Osteoblast (primary cell): ENCODE measurements at regions not wholly inside any gene's neighbourhood (a gene's known extent, or its start where the extent isn't known, plus 50 kb on each side); places are given as distances from the start of the nearest gene placed in this dataset.

ENCODE experiments used
- DNase-seq: peaks from one replicate; pipeline ENCODE4 v3.0.0; 2011; ENCODE audit warnings: low spot score, mixed read lengths; ENCODE audit not compliant: insufficient read length; ENCODE audit errors: missing footprints
- H2AFZ ChIP-seq: 2 replicates; pipeline ENCODE4 v1.6.0; 2011; ENCODE audit warnings: mild to moderate bottlenecking, low read length
- H3K27ac ChIP-seq: 2 replicates; pipeline ENCODE4 v1.5.1; 2011; ENCODE audit warnings: mild to moderate bottlenecking, low read depth, low read length, moderate library complexity
- H3K27me3 ChIP-seq: 2 replicates; pipeline ENCODE4 v1.6.0; 2012; ENCODE audit warnings: mild to moderate bottlenecking, control low read depth, inconsistent platforms, low read length, moderate library complexity; ENCODE audit not compliant: insufficient read depth
- H3K36me3 ChIP-seq: 2 replicates; pipeline ENCODE4 v1.5.1; 2011; ENCODE audit warnings: mild to moderate bottlenecking, low read length, control low read depth, moderate library complexity; ENCODE audit not compliant: insufficient read depth
- H3K4me1 ChIP-seq: 2 replicates; pipeline ENCODE4 v1.5.1; 2011; ENCODE audit warnings: mild to moderate bottlenecking, low read length, control low read depth, moderate library complexity; ENCODE audit not compliant: insufficient read depth
- H3K4me2 ChIP-seq: 2 replicates; pipeline ENCODE4 v1.6.0; 2011; ENCODE audit warnings: mild to moderate bottlenecking, low read length; ENCODE audit not compliant: insufficient read depth
- H3K4me3 ChIP-seq: fragments of 200-600 bp; sonication (generic); 3 replicates; pipeline ENCODE4 v1.5.1; 2012; ENCODE audit warnings: mild to moderate bottlenecking, low read length, inconsistent platforms; ENCODE audit not compliant: insufficient read depth
- H3K79me2 ChIP-seq: 2 replicates; pipeline ENCODE4 v1.6.0; 2012; ENCODE audit warnings: mild to moderate bottlenecking, low read length, control low read depth, inconsistent platforms; ENCODE audit not compliant: insufficient read depth
- H3K9me3 ChIP-seq: 2 replicates; pipeline ENCODE4 v1.5.1; 2011; ENCODE audit warnings: low read depth, low read length, control low read depth
- H4K20me1 ChIP-seq: 2 replicates; pipeline ENCODE4 v1.6.0; 2012; ENCODE audit warnings: mild to moderate bottlenecking, low read length, control low read depth; ENCODE audit not compliant: insufficient read depth
- CTCF ChIP-seq: IDR thresholded peaks from 2 replicates; pipeline ENCODE4 v1.5.1; 2011; ENCODE audit warnings: mild to moderate bottlenecking, low read depth, low read length, moderate library complexity; ENCODE audit errors: extremely low read depth

GRCh38 chr3:191549357-191549756 lies 88.4 kb downstream of the PYDC2 start:
- no peaks in the 10 kb centered on the region for H4K20me1 ChIP-seq
- no peak overlapping the region for H3K4me3 ChIP-seq
- H3K36me3 ChIP-seq = no peaks in the 10 kb centered on the region
- no peaks in the 10 kb centered on the region for H3K79me2 ChIP-seq
- no peaks in the 10 kb centered on the region for H3K4me1 ChIP-seq
- no peak for TF ChIP-seq CTCF
- no peak overlapping the region for H2AFZ ChIP-seq
- H3K4me2 ChIP-seq = no peak overlapping the region
- no peaks in the 10 kb centered on the region for H3K27me3 ChIP-seq
- peaks cover 2% of the 10 kb centered on the region for H3K9me3 ChIP-seq
- H3K27ac ChIP-seq = no peak overlapping the region
- no peak for DNase-seq

GRCh38 chr3:191555037-191555436 lies 94.1 kb downstream of the PYDC2 start:
- Histone ChIP-seq H3K27me3 (no peaks in the 10 kb centered on the region), H3K4me1 (no peaks in the 10 kb centered on the region), H3K36me3 (no peaks in the 10 kb centered on the region), H3K4me3 (no peak overlapping the region), H2AFZ (no peak overlapping the region), H3K27ac (no peak overlapping the region), H3K9me3 (peaks cover 2% of the 10 kb centered on the region), H3K79me2 (no peaks in the 10 kb centered on the region), H3K4me2 (no peak overlapping the region), H4K20me1 (no peaks in the 10 kb centered on the region)
- TF ChIP-seq CTCF = no peak
- DNase-seq = no peak

GRCh38 chr3:191557322-191557721 lies 96.4 kb downstream of the PYDC2 start:
- Histone ChIP-seq H4K20me1 (no peaks in the 10 kb centered on the region), H3K4me2 (no peak overlapping the region), H3K4me1 (no peaks in the 10 kb centered on the region), H3K79me2 (no peaks in the 10 kb centered on the region), H3K27ac (no peak overlapping the region), H2AFZ (no peak overlapping the region), H3K9me3 (peaks cover 2% of the 10 kb centered on the region), H3K36me3 (no peaks in the 10 kb centered on the region), H3K4me3 (no peak overlapping the region), H3K27me3 (no peaks in the 10 kb centered on the region)
- no peak for DNase-seq
- TF ChIP-seq CTCF = no peak

GRCh38 chr3:191563722-191564121 lies 102.8 kb downstream of the PYDC2 start:
- no peaks in the 10 kb centered on the region for H4K20me1 ChIP-seq

More at GRCh38 chr3:191563722-191564121, 102.8 kb downstream of the PYDC2 start:
- no peaks in the 10 kb centered on the region for H3K36me3 ChIP-seq
- no peaks in the 10 kb centered on the region for H3K9me3 ChIP-seq
- H3K79me2 ChIP-seq = no peaks in the 10 kb centered on the region
- no peak for DNase-seq
- no peak overlapping the region for H3K4me2 ChIP-seq
- H2AFZ ChIP-seq = no peak overlapping the region
- no peak overlapping the region for H3K27ac ChIP-seq
- H3K4me1 ChIP-seq = no peaks in the 10 kb centered on the region
- no peaks in the 10 kb centered on the region for H3K27me3 ChIP-seq
- no peak overlapping the region for H3K4me3 ChIP-seq
- no peak for TF ChIP-seq CTCF
